ENCODE measurements at regions not wholly inside any gene's neighbourhood (a gene's known extent, or its start where the extent isn't known, plus 50 kb on each side); places are given as distances from the start of the nearest gene placed in this dataset.
A peak's percentile ranks its signal among the peaks of the same experiment; 100 is the strongest.

DNA sequence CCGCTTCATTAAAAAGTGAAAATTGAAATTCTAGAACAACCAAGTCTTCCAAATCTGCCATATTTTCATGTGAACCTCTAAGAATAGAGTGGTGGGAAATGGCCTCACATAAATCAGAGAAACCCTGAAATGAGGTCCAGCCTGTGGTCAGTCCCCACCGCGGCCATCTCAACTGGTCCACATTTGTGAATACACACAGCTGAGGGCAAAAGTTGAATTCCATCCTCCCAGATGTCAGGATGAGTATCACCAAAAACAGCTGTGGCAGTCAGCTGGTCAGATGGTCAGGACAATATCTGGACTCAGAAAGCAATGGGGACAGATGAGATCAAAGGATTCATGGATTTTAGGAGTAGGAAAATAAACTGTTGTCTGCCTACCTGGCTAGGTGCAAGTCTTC, 219.4 kb upstream of the NCKAP5 start:
- in situ Hi-C loops (cut with HindIII; ENCODE audit: low pct_unique_long_range_greater_than_20kb, low sequenced_read_pairs): no loop called here
- DNase-seq (ENCODE audit: low read depth): no peak

DNA sequence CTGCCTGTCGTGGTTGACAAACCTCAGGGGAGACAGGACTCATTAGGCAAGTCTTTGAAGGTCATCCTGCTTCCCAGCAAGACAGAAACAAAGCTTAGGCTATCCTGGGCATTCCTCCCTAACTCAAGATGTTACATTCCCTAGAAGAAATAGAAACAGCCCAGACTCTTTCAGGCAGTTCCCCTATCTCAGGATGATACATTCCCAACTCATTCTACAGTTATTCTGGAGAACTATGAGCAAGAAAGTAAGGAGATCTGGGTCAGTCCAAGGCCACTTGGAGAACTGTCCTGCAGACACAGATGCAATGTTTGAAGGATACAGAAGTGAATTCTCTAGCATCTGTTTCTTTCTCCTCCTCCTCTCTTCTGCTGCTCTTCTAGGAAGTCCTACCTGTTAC, 220.1 kb upstream of the NCKAP5 start:
- in situ Hi-C loops (cut with HindIII; ENCODE audit: low pct_unique_long_range_greater_than_20kb, low sequenced_read_pairs): no loop called here
- DNase-seq (ENCODE audit: low read depth): no peak

- no peak for DNase-seq (ENCODE audit: low read depth)
- in situ Hi-C loops (cut with HindIII; ENCODE audit: low pct_unique_long_range_greater_than_20kb, low sequenced_read_pairs): no loop called here
Observed at GRCh38 chr2:133789743-133790142, 221.5 kb upstream of the NCKAP5 start.

DNA sequence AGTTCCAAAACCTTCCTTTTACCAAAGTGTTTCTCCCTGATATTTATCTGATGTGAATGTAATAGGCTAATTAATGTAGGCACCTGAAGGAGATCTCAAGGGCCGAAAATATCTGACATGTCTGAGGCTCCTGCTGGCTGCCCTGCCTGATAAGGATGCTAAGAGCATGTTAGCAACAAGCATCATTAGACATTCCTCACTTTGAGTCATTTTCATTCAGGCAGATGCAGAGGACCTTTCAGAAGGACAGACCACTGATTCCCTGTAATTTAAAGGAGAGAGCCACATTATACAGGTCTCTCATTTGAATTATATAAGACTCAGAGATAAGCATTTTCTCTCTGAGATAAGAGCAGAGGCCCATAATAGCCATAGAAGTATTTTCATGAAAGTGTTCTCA, 222.4 kb upstream of the NCKAP5 start:
- DNase-seq (ENCODE audit: low read depth): no peak
- in situ Hi-C loops (cut with HindIII; ENCODE audit: low pct_unique_long_range_greater_than_20kb, low sequenced_read_pairs): no loop called here

DNA sequence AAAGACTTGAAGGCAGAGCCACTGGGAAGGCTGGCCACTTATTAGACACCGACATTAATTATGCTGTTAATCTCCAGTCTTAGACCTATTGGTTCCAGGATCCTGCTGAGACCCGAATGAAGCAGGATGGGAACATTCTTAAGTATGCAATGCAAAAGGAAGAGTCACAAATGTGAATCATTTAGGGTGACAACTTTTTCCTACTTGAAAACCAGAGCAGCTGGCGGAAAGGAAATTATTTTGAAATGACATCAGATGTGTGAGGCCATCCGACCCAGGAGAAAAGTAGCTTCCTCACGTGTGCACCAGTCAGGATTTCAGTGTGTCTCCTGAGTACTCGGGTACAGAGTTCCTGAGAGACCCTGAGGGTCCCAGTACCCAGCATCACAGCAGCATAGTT, 222.9 kb upstream of the NCKAP5 start:
- in situ Hi-C loops (cut with HindIII; ENCODE audit: low pct_unique_long_range_greater_than_20kb, low sequenced_read_pairs): no loop called here
- DNase-seq (ENCODE audit: low read depth): no peak

- in situ Hi-C loops (cut with HindIII; ENCODE audit: low pct_unique_long_range_greater_than_20kb, low sequenced_read_pairs): no loop called here
- DNase-seq (ENCODE audit: low read depth): no peak
Observed at GRCh38 chr2:133792223-133792622, 224.0 kb upstream of the NCKAP5 start.

DNA sequence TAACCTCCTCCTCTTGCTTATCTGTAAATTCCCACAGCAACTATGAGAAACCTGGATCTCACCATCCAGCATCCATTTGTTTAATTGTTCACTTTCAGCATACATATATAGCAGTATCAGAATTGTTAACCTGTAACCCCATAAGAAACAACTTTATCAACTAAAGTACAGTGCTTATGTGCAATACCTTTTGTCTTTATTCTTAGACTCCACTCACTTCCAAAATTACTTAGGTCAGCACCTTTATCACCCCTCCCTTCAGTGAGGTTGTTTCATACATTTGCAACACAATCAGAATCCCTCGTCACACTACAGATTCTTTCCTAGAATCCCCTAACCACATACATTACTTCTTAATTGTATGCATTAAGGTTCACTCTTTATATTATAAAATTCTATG, 225.9 kb upstream of the NCKAP5 start:
- in situ Hi-C loops (cut with HindIII; ENCODE audit: low pct_unique_long_range_greater_than_20kb, low sequenced_read_pairs): no loop called here
- no peak for DNase-seq (ENCODE audit: low read depth)

DNA sequence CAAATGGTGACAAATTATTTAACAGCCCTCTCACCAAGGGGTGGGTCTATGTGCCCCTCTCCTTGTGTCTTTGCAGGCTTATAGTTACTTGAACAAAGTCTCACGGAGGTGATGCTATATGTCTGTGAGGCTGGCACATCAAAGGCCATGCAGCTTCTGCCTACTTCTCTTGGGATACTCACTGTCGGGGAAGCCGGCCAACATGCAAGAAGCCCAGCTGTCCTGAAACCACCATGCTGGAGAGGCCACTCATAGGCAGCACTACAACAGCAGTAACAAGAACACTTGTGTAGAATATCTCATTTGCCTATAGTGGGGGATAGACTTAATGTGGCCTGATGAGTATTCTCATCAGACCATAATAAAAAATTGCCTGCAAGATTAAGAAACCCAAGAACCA, 233.7 kb upstream of the NCKAP5 start:
- no peak for DNase-seq (ENCODE audit: low read depth)
- in situ Hi-C loops (cut with HindIII; ENCODE audit: low pct_unique_long_range_greater_than_20kb, low sequenced_read_pairs): no loop called here

GRCh38 chr2:133802409-133803039, 234.3 kb upstream of the NCKAP5 start:
- in situ Hi-C loops (cut with HindIII; ENCODE audit: low pct_unique_long_range_greater_than_20kb, low sequenced_read_pairs): no loop called here
- DNase-seq (ENCODE audit: low read depth): no peak

DNA sequence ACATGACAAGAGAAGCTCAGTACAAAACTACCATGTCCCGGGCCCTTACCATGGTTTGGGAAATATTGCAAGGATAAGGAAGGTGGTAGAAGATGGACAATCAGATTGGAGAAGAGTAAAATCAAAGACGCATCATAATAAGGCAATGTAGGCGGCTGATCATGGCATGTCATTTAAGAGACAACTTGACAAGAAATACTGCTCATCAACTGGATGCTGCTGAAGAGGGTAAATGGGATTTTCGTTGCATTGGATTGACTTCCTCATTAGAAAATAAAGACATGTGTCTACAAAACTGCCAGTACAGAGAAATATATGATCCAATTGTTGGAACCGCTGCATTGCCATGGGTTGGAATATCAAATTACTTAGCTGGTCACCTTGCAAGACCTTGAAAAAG, 238.3 kb upstream of the NCKAP5 start:
- in situ Hi-C loops (cut with HindIII; ENCODE audit: low pct_unique_long_range_greater_than_20kb, low sequenced_read_pairs): no loop called here
- no peak for DNase-seq (ENCODE audit: low read depth)

DNA sequence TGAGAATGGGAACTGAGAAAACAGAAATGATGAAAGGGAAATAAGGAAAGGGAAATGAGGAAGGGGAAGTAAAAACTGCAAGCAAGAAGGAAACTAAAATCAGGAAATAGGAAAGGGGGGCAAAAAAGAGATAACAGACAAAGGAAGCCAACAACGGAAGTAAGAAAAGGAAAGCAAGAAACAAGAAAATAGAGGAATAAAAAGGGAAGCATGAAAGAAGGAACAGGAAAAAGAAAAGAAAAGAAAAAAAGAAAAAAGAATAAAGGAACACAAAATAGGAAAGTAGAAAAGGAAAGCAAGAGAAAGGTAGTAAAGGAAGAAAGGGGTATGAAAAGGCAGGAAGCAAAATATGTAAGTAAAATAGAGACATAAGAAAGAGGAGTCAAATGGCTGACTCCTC, 241.2 kb upstream of the NCKAP5 start:
- DNase-seq (ENCODE audit: low read depth): no peak
- in situ Hi-C loops (cut with HindIII; ENCODE audit: low pct_unique_long_range_greater_than_20kb, low sequenced_read_pairs): no loop called here

DNA sequence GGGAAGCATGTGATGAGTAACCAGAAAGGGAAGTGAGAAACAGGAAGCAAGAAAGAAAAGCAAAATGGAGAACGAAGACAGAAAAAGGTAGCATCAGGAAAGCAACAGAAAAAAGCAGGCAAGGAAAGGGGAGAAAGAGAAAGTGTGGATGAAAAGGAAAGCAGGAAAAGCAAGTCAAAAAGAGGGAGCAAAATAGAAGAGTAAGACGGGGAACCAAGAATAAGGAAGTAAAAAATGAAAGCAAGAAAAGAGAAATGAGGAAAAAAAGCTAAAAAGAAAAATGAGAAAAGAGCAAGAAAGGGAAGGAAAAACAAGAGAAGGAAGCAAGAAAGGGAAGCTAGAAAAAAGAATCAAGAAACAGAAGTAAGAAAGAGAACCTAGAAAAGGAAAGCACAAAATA, 242.3 kb upstream of the NCKAP5 start:
- in situ Hi-C loops (cut with HindIII; ENCODE audit: low pct_unique_long_range_greater_than_20kb, low sequenced_read_pairs): no loop called here
- DNase-seq (ENCODE audit: low read depth): no peak

- DNase-seq (ENCODE audit: low read depth): no peak
- in situ Hi-C loops (cut with HindIII; ENCODE audit: low pct_unique_long_range_greater_than_20kb, low sequenced_read_pairs): no loop called here
Observed at GRCh38 chr2:133811409-133812125, 243.3 kb upstream of the NCKAP5 start.

DNA sequence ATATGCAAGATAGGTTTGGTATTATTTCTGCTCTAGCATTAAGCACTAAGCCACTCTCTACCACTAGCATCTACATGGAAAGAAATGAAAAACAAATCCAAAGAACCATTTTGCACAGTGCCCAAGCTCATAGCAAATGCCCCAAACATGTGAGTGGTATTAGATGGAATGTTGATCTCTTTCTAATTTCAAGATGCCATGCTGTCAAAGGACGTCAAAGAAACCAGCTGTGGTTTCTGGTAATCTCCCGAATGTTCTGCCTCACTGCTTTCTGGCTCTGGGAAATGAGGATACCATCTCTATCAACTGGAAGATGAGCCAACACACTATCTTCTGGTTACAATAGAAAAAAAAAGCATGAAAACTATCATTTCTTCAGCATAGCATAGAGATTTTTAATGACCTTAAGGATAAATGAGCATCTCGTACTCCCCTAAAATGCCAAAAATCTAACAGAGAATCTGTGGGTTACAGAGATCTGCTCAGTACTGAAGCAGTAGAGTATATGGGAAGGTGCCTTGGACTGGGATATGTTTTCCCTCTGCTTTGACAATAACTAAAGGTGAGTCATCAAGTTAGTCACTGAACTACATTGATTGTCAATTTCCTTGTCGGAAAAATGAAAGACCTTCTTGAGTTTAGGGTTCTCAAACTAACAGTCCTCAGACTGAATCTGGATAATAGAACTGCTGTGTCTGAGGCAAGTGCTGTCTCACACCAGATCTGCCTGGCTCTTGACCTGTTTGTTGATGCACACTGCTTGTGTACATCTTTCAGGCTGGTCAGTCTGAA, 244.8 kb upstream of the NCKAP5 start:
- in situ Hi-C loops (cut with HindIII; ENCODE audit: low pct_unique_long_range_greater_than_20kb, low sequenced_read_pairs): no loop called here
- DNase-seq (ENCODE audit: low read depth): peak; percentile 71

DNA sequence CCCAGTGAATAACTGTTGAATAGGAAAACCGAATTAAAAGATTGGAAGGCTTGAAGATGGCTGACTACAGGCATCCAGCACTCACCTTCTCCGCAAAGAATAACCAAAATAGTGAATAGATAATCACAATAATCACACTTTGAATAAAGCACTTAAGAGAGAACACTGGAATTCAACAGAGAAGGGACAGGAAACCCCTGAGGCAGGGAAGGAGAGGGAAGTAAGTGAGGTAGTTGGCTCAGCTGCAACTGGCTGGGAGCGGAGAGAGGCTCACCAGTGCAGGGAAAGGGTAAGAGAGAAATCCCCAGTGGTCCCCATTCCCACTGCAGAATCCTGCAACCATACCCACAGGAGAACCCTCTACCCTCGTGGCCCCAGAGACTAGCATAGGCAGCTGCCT, 246.6 kb upstream of the NCKAP5 start:
- in situ Hi-C loops (cut with HindIII; ENCODE audit: low pct_unique_long_range_greater_than_20kb, low sequenced_read_pairs): no loop called here
- no peak for DNase-seq (ENCODE audit: low read depth)

DNA sequence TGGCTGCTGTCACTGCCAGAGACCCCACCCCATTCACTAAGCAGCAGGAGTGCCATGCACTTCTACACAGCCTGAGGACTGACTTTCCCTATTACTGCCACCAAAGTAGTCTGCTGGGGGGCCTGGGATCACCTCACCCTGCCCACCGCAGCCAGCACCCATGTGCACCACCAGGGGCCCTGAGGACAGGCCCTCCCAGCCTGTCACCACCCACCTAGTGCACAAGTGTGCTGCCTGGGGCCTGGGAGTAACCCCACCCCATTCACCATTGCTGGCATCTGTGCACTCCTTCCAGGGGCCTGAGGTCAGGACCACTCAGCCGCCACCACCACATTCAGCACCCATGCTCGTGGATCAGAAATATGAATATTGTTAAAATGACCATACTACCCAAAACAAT, 247.8 kb upstream of the NCKAP5 start:
- in situ Hi-C loops (cut with HindIII; ENCODE audit: low pct_unique_long_range_greater_than_20kb, low sequenced_read_pairs): no loop called here

GRCh38 chr2:133817680-133818566, 249.7 kb upstream of the NCKAP5 start:
- in situ Hi-C loops (cut with HindIII; ENCODE audit: low pct_unique_long_range_greater_than_20kb, low sequenced_read_pairs): no loop called here
- DNase-seq (ENCODE audit: low read depth): peak; percentile 99

More for the DNA sequence above, 247.8 kb upstream of the NCKAP5 start:
- DNase-seq (ENCODE audit: low read depth): no peak

DNA sequence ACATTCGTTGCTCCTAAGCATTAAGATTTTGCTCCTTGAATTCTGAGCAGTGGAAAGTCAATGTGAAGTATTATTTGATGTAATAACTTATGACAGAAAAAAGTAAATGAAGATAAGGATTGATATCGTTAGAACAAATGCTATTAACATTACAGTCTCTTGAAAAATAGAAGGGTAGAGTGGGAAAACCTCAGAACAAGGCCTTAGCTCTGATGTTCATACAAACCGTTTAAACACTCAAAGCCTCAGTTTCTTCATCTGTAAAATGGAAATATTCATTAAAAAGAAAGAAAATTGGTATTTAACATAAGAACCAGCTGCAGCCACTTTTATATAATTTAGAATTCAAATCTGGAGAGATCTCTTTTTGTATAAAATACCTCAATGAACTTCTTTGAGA, 250.4 kb upstream of the NCKAP5 start:
- DNase-seq (ENCODE audit: low read depth): no peak
- in situ Hi-C loops (cut with HindIII; ENCODE audit: low pct_unique_long_range_greater_than_20kb, low sequenced_read_pairs): no loop called here

DNA sequence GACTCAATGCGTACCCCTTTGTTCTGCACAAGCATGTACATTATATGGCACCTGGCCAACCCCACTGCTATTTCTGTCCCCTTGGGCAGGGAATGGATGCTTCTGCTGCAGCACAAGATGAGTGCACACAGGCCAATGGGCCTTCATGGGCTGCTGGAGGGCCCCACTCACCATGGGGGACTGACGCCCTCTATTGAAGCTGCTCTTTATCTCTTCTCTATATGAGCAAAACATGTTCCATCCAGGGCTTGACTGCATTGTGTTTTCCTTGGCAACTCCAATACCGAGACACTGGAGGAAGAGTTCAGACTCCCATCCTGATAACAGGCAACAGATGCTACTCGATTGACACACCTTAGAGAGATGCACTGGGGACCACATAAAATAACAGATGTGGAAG, 251.6 kb upstream of the NCKAP5 start:
- in situ Hi-C loops (cut with HindIII; ENCODE audit: low pct_unique_long_range_greater_than_20kb, low sequenced_read_pairs): no loop called here
- peak; percentile 52 for DNase-seq (ENCODE audit: low read depth)

Data from Caki2 (cell line).